ENCODE measurements at regions not wholly inside any gene's neighbourhood (a gene's known extent, or its start where the extent isn't known, plus 50 kb on each side); places are given as distances from the start of the nearest gene placed in this dataset.

DNA sequence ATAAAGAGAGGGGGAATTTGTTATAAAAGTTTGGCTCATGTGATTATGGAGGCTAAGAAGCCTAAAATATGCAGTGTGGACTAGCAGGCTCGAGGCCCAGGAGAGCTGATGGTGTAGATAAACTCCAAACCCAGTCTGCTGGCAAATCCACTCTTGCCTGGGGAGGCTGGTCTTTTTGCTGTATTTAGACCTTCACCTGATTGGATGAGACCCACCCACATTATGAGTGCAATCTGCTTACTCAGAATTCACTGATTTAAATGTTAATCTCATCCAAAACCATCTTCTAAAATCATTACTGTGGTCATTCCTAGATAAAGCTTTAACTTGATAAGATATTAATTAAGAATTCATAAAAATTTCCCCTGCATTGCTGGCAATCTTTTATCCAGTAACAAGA, 473.2 kb downstream of the TMA16 start:
- intact Hi-C loops (cut with DNase I), result no loop called here
- no peak for FAIRE-seq

DNA sequence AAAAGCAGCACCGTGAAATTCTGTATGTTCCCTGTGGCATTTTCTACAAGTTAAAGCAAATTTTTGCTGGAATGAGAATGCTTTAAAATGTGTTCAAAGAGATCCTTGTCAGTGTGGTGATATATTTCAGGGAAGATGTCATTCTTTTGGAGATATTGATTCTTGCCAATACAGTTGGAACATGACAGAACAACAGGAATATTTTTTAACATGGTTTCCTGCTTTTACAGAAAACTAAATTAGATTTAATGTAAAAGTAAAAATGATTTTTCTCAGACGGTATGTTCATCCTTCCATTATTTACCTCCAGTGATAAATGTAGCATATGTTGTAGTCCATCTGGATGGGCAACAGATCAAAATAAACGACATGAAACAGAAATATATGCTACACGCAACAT, 474.8 kb downstream of the TMA16 start:
- Histone ChIP-seq H3K9ac (ENCODE audit: low read length in 3 of 3) (no peak overlapping the region), H3K27me3 (ENCODE audit: control insufficient read depth, insufficient read depth, low read length) (no peaks in the 10 kb centered on the region), H3K4me3 (ENCODE audit: low read length in 3 of 3) (no peak overlapping the region), H3K36me3 (ENCODE audit: control insufficient read depth in 2 of 3, insufficient read depth in 3 of 3, low read length in 3 of 3) (no peaks in the 10 kb centered on the region), H3K4me1 (ENCODE audit: control insufficient read depth in 2 of 3, insufficient read depth in 2 of 3, low read depth in 1 of 3, low read length in 3 of 3) (no peaks in the 10 kb centered on the region), H3K27ac (ENCODE audit: low read depth in 2 of 2, low read length in 2 of 2) (no peak overlapping the region), H3K9me3 (ENCODE audit: control insufficient read depth in 2 of 3, insufficient read depth in 1 of 3, low read length in 3 of 3) (no peaks in the 10 kb centered on the region)
- TF ChIP-seq, protein P1, sequence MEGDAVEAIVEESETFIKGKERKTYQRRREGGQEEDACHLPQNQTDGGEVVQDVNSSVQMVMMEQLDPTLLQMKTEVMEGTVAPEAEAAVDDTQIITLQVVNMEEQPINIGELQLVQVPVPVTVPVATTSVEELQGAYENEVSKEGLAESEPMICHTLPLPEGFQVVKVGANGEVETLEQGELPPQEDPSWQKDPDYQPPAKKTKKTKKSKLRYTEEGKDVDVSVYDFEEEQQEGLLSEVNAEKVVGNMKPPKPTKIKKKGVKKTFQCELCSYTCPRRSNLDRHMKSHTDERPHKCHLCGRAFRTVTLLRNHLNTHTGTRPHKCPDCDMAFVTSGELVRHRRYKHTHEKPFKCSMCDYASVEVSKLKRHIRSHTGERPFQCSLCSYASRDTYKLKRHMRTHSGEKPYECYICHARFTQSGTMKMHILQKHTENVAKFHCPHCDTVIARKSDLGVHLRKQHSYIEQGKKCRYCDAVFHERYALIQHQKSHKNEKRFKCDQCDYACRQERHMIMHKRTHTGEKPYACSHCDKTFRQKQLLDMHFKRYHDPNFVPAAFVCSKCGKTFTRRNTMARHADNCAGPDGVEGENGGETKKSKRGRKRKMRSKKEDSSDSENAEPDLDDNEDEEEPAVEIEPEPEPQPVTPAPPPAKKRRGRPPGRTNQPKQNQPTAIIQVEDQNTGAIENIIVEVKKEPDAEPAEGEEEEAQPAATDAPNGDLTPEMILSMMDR (IDR thresholded peaks at IDR 0.05; ENCODE audit: borderline replicate concordance, extremely low read depth, insufficient read depth), result no peak
- DNase-seq, result no peak
- intact Hi-C loops (cut with DNase I), result no loop called here
- no peak for FAIRE-seq

More for the DNA sequence above, 473.2 kb downstream of the TMA16 start:
- TF ChIP-seq, protein P1 (IDR thresholded peaks at IDR 0.05; ENCODE audit: borderline replicate concordance, extremely low read depth, insufficient read depth), result no peak
- Histone ChIP-seq H3K27ac (ENCODE audit: low read depth in 2 of 2, low read length in 2 of 2) (no peak overlapping the region), H3K9me3 (ENCODE audit: control insufficient read depth in 2 of 3, insufficient read depth in 1 of 3, low read length in 3 of 3) (no peaks in the 10 kb centered on the region), H3K36me3 (ENCODE audit: control insufficient read depth in 2 of 3, insufficient read depth in 3 of 3, low read length in 3 of 3) (no peaks in the 10 kb centered on the region), H3K27me3 (ENCODE audit: control insufficient read depth, insufficient read depth, low read length) (no peaks in the 10 kb centered on the region), H3K9ac (ENCODE audit: low read length in 3 of 3) (no peak overlapping the region), H3K4me1 (ENCODE audit: control insufficient read depth in 2 of 3, insufficient read depth in 2 of 3, low read depth in 1 of 3, low read length in 3 of 3) (no peaks in the 10 kb centered on the region), H3K4me3 (ENCODE audit: low read length in 3 of 3) (no peak overlapping the region)
- no peak for DNase-seq

DNA sequence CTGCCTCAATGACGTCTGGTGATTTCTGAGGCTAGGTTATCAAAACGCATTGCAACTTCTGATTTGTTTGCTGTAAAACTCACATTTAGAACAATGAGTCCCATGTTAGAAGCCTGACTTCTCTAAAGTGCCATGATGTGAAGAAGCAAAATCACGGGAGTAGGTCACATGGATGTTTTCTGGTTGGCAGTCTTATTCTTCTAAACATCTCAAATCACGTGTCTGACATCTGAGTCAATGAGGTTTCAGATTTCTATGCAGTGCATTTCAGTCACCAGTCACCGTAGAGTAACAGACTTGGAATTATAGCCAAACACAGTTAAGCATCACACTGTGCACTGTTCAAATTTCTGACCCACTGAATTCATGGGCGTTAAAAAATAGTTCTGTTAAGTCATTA, 482.1 kb downstream of the TMA16 start:
- FAIRE-seq (no peak), DNase-seq (no peak)
- Histone ChIP-seq H3K27me3 (ENCODE audit: control insufficient read depth, insufficient read depth, low read length) (no peaks in the 10 kb centered on the region), H3K27ac (ENCODE audit: low read depth in 2 of 2, low read length in 2 of 2) (no peak overlapping the region), H3K9ac (ENCODE audit: low read length in 3 of 3) (no peak overlapping the region), H3K9me3 (ENCODE audit: control insufficient read depth in 2 of 3, insufficient read depth in 1 of 3, low read length in 3 of 3) (no peaks in the 10 kb centered on the region), H3K4me3 (ENCODE audit: low read length in 3 of 3) (no peak overlapping the region), H3K4me1 (ENCODE audit: control insufficient read depth in 2 of 3, insufficient read depth in 2 of 3, low read depth in 1 of 3, low read length in 3 of 3) (no peaks in the 10 kb centered on the region), H3K36me3 (ENCODE audit: control insufficient read depth in 2 of 3, insufficient read depth in 3 of 3, low read length in 3 of 3) (no peaks in the 10 kb centered on the region)
- intact Hi-C loops (cut with DNase I), result no loop called here
- TF ChIP-seq, protein P1 (IDR thresholded peaks at IDR 0.05; ENCODE audit: borderline replicate concordance, extremely low read depth, insufficient read depth), result no peak

- H3K27ac ChIP-seq (ENCODE audit: low read depth in 2 of 2, low read length in 2 of 2), result no peak overlapping the region
- no peaks in the 10 kb centered on the region for H3K9me3 ChIP-seq (ENCODE audit: control insufficient read depth in 2 of 3, insufficient read depth in 1 of 3, low read length in 3 of 3)
- H3K4me1 ChIP-seq (ENCODE audit: control insufficient read depth in 2 of 3, insufficient read depth in 2 of 3, low read depth in 1 of 3, low read length in 3 of 3), result no peaks in the 10 kb centered on the region
- no peak overlapping the region for H3K4me3 ChIP-seq (ENCODE audit: low read length in 3 of 3)
- intact Hi-C loops (cut with DNase I), result no loop called here
- DNase-seq (no peak), FAIRE-seq (no peak)
- TF ChIP-seq, protein P1 (IDR thresholded peaks at IDR 0.05; ENCODE audit: borderline replicate concordance, extremely low read depth, insufficient read depth), result no peak
- no peaks in the 10 kb centered on the region for H3K36me3 ChIP-seq (ENCODE audit: control insufficient read depth in 2 of 3, insufficient read depth in 3 of 3, low read length in 3 of 3)
- H3K27me3 ChIP-seq (ENCODE audit: control insufficient read depth, insufficient read depth, low read length), result no peaks in the 10 kb centered on the region
- H3K9ac ChIP-seq (ENCODE audit: low read length in 3 of 3), result no peak overlapping the region
Observed at GRCh38 chr4:163988391-163988790, 493.9 kb downstream of the TMA16 start.
